HG02885 (cell line): ENCODE measurements at regions not wholly inside any gene's neighbourhood (a gene's known extent, or its start where the extent isn't known, plus 50 kb on each side); places are given as distances from the start of the nearest gene placed in this dataset.
"Not testable (repeated sequence)": the region's sequence is repeated elsewhere in the genome, so short reads cannot be mapped to it uniquely, and the experiment has no call there.

Experiments
- ATAC-seq: cut with Tn5 transposase; IDR thresholded peaks from one replicate; pipeline ENCODE4 v1.9.1; 2021; ENCODE audit warnings: mild to moderate bottlenecking; ENCODE audit not compliant: unreplicated experiment, poor library complexity

DNA sequence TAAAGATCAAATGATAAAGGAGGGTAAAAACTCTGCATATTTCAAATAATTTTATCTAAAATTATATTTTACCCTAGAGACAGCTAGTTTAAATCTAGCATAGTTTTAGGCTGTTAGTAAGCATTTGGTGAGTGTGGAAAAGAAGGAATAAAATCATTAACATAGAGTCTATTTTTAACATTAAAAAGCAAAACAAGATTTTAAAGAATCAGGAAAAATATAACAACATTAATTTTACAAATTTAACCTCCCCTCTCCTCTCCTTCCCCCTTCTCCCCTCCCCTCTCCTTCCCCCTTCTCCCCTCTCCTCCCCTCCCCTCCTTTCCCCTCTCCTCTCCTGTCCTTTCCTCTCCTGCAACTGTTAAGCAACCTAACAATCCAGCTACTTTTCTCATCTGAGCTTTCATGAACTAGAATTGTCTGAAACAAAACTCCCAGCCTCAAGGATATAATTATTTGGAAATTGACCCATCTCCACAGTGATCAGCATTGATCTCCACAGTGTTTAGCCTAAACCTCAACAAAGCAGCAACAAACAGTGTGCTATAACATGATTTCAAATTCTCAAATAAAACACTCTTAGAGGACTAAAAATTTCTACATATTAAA lies 293.2 kb downstream of the PPP1R3A start:
- ATAC-seq: no peak

DNA sequence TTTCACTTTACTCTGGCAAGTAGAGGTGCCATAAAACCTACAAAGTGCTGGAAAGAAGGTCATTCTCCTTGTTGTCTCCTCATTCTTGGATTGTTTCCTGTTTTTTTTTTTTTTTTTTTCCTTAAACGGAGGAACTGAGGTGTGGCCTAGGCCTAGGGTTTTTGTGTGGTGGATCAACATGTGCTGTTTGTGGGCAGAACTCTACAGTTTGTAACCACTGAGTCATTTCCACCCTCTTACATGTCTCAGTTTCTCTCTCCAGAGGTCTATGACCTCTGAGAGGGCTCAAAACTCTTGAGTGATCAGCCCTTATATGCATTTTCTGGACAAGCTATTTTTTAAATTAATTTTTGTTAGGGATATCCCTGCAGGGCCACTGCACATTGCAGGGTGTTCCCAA lies 296.0 kb downstream of the PPP1R3A start:
- ATAC-seq: no peak

DNA sequence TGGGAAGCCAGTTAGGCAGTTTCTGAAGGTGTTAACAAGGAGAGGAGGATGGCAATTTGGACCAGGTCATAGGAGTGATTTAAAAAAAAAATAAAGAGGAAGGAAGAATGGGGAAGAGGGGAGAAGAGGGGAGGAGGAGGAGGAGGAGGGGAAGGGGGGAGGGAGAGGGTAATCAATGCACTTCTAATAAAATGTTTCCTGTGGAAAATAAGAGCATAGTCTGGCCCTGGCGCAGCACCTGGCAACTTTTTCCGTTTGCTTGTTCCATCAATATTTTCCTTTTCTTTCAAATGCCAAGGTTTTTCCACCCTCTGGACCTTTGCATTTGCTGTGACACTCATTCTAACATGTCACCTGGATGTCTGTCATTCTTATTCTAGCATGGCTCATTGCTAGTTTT lies 308.2 kb downstream of the PPP1R3A start:
- ATAC-seq: no peak

DNA sequence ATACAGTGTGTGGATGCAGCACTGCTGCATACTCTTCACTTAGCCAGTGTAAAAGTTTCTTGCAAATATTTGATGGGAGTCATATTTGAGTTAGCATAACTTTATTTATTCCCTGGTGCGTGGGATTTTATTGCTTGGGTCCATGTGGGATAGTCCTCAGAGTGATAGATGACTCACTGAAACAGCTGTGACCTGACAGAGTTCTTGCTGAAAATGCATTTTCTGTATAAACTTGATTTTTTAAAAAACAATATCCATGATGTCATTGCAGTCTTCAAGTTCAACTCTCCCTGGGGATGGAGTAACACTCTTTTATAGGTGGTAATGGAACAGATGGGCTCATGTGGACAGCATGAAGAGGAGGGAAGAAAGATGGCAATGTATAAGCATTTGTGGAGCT lies 310.0 kb downstream of the PPP1R3A start:
- no peak for ATAC-seq

DNA sequence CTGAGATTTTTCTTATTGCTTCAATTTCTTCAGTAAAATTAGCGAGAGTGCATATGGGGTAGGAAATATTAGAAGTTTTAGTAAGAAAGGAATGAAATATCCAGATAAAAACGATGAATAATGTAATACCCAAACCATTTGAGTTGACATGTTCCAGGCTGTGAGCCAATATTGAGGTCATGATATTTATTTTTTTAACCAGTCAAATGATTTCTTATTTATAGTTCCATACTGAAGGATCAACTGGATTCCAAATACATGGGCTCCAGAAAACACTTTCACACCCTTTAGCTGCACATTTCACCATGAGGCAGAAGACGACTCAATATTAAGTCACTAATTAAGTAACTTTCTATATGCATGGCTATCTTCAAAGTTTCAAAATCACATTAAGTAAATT lies 312.5 kb downstream of the PPP1R3A start:
- no peak for ATAC-seq

DNA sequence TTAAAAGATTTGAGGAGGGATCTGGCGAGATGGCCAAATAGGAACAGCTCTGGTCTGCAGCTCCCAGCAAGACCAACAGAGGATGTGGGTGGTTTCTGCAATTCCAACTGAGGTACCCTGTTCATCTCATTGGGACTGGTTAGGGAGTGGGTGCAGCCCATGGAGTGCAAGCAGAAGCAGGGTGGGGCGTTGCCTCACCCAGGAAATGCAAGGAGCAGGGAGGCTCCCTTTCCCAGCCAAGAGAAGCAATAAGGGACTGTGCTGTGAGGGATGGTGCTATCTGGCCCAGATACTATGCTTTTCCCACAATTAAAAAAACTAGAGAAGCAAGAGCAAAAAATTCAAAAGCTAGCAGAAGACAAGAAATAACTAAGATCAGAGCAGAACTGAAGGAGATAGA lies 318.4 kb downstream of the PPP1R3A start:
- not testable (repeated sequence) for ATAC-seq

DNA sequence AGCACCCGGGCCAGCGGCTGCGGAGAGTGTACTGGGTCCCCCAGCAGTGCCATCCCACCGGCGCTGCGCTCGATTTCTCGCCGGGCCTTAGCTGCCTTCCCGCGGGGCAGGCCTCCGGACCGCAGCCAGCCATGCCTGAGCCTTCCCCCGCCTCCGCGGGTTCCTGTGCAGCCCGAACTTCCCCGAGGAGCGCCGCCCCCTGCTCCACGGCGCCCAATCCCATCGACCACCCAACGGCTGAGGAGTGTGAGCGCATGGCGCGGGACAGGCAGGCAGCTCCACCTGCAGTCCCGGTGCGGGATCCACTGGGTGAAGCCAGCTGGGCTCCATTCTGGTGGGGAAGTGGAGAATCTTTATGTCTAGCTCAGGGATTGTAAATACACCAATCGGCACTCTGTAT lies 325.4 kb downstream of the PPP1R3A start:
- ATAC-seq: not testable (repeated sequence)

DNA sequence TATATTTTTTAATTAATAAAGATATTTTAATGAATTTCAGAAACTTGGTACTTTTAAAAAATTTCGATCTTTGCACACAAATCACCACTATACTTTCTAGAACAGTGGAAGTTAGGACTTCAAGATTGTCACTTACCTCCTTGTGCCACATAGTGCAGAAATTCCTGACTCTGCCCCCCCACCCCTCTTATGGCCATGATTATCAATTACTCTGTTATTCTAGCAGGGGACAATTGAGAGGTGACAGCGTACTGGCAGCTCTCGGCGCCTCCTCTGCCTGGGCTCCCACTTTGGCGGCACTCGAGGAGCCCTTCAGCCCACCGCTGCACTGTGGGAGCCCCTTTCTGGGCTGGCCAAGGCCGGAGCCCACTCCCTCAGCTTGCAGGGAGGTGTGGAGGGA lies 325.9 kb downstream of the PPP1R3A start:
- not testable (repeated sequence) for ATAC-seq

DNA sequence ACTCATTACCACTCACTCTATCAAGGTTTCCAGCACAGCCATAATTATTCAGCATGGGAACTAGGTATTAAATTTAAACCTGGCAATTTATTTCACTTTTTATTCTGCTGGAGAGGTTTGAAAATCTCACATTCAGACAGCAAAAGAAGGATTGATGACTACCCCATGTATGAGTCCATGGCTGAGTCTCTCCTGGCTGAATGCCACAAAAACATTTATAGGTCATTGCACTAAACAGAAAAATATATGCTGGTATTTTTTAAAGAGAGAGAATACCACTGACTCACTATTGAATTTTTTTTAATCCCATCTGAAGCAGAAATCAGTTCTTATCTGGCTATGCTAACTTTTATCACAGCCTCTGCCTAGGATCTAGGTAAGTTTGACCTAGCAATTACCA lies 336.3 kb downstream of the PPP1R3A start:
- no peak for ATAC-seq

DNA sequence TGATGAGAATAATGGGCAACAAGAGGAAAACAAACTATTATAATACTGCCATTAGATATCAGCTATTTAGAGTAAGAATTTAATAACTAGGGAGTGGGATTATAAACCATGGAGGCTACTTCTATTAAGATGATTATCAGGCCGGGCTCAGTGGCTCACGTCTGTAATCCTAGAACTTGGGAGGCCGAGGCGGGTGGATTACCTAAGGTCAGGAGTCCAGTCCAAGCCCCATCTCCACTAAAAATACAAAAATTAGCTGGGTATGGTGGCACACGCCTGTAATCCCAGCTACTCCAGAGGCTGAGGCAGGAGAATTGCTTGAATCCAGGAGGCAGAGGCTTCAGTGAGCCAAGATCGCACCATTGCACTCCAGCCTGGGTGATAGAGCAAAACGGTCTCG lies 355.6 kb downstream of the PPP1R3A start:
- ATAC-seq: not testable (repeated sequence)

DNA sequence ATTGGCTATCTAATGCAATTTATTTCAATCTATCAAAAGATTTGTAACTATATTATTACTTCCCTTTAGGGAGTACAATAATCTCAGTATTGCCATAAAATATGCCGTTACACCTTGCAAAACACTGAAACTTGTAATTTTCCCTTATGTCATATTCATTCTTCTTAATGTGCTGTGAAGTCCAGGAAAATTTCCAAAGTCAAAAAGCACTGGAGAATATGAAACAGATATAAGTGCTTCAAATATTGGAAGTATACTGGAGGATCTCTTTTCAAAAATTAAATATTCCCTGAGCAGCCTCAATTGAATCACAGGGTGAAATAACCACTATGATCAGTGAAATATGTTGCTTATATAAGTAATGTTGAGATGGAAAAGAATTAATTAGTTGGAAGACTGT lies 356.0 kb downstream of the PPP1R3A start:
- ATAC-seq: no peak

DNA sequence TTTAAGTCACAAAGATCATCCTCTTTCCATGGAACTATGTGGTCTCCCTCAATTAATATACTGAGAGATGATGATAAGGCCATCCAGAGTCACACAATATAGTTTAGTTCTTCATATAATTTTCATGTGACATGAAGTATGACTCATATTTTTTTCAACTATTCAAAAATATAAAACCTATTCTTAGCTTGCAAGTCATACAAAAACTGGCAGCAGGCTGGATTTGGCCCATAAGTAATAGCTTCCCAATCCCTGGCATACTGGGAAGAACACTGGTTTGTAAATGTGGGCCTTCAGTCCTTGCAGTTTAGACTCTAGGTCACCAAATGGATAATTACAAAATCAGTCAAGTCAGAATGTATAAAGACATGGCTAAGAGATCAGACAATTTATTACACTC lies 356.6 kb downstream of the PPP1R3A start:
- ATAC-seq: no peak

DNA sequence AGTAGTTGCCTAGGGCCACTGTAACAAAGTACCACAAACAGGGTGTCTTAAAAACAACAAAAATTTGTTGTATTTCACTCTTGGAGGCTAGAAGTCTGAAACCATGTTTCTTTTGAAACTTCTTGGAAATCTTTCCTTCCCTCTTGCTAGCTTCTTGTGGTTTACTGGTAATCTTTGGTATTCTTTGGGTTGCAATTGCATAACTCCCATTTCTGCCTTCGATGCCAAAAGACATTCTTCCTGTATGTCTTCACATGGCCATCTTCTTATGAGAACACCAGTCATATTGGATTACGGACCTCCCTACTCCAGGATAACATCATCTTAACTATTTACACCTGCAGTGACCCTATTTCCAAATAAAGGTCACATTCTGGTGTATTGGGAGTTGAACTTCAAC lies 357.4 kb downstream of the PPP1R3A start:
- ATAC-seq: no peak

DNA sequence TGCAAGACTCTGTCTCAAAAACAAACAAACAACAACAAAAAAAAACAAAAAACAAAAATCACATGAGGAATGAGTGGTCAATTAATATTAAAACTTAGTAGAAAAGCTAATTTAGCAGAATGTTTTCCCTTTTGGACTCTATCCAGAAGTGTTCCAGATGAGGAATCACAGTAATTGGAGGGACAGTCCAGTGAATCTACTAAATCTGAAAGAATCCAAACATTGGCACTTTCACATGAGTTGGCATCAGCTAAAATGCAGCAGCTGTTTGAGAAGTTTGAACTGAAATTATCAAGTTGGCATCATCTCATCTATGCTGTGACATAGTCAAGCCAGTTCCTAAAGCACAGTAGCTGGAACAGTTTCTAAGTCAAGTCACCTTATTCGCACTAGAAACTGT lies 367.8 kb downstream of the PPP1R3A start:
- no peak for ATAC-seq

DNA sequence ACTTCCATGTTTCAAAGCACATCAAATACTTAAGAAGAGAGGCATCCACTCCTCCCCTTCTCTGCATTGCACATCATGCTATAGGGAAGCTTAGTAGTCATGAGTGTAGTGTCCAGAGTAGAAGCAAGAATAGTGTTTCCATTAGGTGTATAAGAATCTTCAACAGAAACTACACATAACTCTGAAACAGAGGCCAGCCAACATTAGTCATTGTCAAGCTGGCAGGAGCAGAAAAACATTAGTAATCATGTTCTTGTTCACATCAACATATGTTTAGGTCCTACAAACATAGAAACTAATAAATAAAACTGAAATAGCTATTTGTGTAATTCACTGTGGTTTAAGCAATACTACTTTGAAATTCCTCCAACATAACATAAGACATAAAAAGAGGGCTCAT lies 370.2 kb downstream of the PPP1R3A start:
- ATAC-seq: peak; percentile 35

DNA sequence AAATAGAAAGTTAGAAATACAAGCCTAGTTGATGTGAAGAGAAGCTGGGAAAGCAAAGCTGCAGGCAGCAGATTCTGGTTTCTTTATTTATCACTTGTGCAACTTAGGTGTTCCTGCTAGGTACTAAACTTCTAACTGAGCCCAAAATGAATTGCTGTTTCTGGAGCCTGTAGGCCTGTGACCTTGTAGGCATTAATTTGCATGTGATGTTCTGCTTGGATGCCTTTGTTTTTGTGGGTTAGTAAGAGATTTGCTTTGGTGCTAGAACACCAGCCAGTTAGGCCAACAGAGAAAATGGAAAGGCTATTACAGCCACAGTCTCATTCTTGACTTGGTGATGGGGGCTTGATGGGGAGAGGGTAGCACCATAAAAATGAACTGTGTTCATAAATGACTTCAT lies 370.7 kb downstream of the PPP1R3A start:
- peak; percentile 46 for ATAC-seq

DNA sequence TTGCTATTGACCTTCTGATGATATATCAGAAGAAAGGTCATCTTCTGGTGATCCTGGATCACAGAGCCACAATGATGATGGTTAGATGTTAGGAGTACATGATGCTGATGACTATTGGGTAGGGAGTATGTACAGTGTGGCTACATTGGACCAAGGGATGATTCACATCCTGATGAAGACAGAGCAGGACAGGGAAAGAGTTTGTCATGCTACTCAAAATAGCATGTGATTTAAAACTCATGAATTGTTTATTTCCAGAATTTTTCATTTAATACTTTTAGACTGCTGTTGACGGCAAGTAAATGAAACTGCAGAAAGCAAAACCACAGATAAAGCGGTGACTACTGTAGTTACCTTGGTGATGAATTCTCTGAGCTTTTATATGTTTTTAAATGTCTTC lies 397.3 kb downstream of the PPP1R3A start:
- ATAC-seq: no peak

DNA sequence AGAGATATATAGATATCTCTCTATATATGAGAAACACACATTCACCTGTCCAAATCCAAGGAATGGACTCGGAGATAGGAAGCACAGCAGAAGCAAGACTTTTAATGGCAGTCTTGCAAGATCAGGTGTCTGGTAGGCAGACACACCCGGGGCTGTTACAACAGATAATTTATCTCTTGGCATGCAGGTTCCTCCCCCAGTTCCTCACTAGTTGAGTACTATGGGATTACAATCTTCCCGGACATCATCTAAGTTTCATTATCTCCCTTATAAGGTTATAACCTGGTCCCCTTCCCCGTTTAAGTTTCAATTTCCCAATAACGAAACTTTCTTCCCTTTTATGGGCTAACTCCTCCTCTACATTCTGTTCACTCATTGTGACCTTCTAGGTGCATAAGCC lies 399.3 kb downstream of the PPP1R3A start:
- ATAC-seq: no peak

DNA sequence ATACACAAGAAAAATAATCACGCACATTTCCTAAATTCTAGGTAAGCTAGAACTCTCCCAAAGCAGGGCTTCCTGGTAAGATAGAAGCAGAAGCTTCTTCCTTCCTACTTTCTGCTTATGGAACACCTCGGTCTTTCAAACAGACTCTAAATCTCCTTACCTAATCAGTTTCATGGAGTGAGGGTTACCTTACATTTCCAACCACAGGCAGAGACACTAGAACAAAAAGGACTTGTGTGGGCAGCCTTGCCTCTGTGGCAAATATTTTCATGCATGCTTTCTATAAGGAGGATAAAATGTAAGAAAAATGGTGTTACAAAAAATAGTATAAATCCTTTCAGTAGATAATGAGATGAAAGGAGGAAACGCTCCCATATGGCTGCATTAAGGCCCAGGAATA lies 386.3 kb upstream of the SMIM30 start:
- ATAC-seq: no peak

DNA sequence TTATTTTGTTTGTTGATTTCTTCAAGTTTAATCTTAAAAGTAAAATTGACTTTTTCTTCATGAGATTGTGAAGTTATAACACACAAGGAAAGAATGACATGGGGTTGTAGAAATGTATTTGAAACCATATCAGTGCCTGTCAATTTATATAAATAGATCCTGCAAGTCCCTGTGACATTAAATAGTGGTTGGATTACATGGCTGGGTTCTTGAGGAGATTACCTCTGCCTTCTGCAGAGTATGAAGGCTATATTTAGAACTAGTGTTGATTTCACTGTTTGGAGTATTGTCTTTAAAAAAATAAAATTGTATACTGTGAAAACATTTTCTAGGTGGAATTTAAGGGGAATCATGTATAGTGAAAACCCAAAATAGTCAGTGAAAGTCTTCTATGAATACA lies 385.8 kb upstream of the SMIM30 start:
- ATAC-seq: no peak

DNA sequence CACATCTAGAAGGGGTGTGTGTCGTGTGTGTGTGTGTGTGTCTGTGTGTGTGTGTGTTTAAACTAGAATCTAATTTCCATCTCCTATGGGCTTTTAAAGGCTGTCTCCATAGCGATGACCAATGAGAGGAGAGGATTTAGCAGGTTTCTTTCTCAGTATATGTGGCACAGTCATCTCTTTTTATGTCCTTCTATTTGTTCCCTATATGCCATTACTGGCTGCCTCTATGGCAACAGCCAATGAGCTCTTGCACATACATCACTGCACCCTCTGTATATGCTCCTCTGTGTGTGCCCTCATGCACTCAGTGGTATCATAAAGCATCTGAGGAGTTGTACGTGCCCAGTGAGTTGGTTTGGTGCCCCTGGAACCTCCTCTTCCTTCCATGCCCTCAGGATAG lies 378.2 kb upstream of the SMIM30 start:
- not testable (repeated sequence) for ATAC-seq

DNA sequence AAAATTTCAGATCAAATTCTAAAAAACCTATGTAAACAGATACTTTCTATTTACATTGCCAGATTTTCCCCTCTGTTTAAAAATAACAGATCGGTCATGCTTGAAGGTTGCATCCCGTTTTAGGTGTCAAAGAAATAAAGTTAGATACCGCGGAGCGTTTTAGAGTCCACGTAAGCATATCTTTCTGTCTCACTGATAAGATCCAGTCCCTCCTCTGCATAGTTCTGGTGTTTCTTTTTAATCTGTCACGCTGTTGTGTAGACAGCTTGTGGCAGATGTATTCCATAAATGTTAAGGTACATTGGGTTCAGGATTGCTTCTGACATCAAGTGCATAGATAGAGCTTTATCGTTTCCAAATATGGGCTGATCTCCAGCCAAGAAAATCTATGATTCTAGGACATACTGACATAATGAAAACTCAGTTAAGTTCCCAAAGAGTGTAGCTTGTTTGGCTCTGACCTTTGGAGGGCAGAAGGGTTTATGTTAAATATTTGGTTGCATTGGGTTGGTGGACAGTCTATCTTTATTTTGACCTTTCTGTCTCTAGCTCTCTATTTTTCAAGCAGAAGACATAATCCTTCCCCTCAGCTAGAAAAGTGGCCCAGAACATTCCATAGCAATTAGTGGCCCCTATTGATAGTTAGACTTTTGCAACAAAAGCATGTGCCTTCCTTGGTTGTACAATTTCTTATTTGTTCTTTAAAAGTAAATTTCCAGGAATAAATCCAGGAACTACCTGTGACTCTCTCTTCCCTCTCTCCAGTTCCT lies 376.6 kb upstream of the SMIM30 start:
- ATAC-seq: peak; percentile 52
